ENCODE measurements at regions not wholly inside any gene's neighbourhood (a gene's known extent, or its start where the extent isn't known, plus 50 kb on each side); places are given as distances from the start of the nearest gene placed in this dataset.
"Not testable (repeated sequence)": the region's sequence is repeated elsewhere in the genome, so short reads cannot be mapped to it uniquely, and the experiment has no call there.

DNA sequence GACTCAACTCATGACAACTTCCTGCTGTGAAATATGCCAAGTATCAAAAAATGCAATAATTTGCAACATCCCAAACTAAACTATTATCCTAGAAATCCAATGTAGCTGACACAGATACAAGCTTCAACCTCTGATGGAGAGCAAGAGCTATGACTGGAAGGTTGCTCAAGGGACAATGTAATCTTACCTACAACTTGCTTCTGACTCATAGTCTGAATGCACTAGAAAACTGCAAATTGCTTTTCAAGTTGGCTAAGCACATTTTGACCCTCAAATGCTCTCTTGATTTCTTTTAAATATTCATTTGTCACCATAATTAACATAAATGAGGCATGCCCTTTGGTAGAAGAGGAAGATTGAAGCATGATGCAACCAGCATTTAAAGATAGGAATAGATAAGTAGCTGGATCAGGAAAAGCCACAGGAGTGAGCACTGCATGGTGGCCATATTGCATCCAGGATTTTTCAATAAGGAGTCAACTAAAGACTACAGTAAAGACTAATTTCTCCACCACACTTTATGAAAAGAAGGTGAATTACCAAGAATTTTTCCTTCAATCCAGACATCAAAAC, 630.8 kb upstream of the GBE1 start:
- no peak for ATAC-seq (replicated peaks)
- no peaks in the 10 kb centered on the region for H3K4me1 Mint-ChIP-seq
- H3K27me3 Mint-ChIP-seq = no peaks in the 10 kb centered on the region
- H3K4me3 Mint-ChIP-seq = no peak overlapping the region
- no peaks in the 10 kb centered on the region for H3K36me3 Mint-ChIP-seq (ENCODE audit: low read depth)
- H3K9me3 Mint-ChIP-seq = peaks cover 5% of the 10 kb centered on the region
- H3K27ac Mint-ChIP-seq = no peak overlapping the region

DNA sequence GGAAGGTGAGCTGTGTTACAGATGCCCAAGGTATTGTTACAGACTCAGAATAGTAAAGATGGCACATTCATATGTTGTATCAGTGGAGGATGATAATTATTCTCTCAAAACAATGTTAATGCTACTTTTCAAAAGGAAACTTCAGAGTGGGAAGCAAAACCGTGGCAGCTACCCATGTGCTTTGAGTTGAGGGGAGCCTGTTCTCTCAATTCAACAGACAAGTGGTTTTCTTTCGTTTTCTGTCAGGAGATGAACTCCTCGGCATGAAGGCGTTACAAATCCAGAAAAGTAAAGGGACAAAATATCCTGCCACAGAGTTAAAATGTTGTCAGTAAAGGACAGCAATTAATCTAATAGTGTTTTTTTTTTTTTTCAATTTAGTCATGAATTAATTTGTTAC, 629.4 kb upstream of the GBE1 start:
- no peak overlapping the region for H3K27ac Mint-ChIP-seq
- peaks cover 5% of the 10 kb centered on the region for H3K9me3 Mint-ChIP-seq
- H3K4me3 Mint-ChIP-seq = no peak overlapping the region
- no peaks in the 10 kb centered on the region for H3K4me1 Mint-ChIP-seq
- no peaks in the 10 kb centered on the region for H3K27me3 Mint-ChIP-seq
- no peak for ATAC-seq (replicated peaks)
- no peaks in the 10 kb centered on the region for H3K36me3 Mint-ChIP-seq (ENCODE audit: low read depth)

DNA sequence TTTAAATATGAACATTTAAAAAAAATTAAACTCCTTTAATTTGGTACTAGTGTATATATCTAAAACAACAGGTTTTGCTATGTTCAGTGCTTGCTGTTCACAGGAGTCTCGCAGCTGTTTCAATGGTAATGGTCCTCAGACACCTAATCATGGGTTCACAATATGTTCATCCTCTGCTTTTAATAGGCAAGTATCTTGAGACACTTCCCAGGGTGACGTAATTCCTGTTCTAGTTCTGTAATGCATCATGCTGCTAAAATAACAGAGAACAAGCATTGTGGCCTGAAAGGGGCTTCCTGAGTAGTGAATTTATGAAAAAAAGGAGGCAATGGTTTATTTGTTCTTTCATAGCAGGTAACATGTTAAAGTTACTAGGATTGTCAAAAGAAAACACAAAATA, 625.2 kb upstream of the GBE1 start:
- Mint-ChIP-seq H3K27me3 (no peaks in the 10 kb centered on the region), H3K36me3 (ENCODE audit: low read depth) (no peaks in the 10 kb centered on the region), H3K27ac (no peak overlapping the region), H3K4me1 (no peaks in the 10 kb centered on the region), H3K4me3 (no peak overlapping the region), H3K9me3 (peaks cover 5% of the 10 kb centered on the region)
- ATAC-seq (replicated peaks) = no peak

DNA sequence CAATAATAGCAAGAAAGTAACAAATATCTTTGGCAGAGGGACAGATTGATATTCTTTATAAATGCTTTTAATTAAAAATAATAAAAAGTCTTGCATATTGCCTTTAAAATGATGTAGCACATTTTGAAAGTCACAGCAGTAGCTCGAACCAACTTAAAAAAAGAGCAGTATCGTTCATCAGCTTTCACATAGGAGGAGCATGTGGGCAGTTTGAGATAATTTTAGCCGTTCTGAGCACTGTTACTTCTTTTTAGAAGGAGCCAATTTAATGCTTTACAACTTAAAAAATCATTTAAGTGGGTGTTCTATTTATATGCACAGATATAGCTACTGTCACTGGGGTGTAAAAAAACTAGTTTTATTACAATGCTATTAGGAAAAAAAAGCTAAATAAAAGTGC, 622.7 kb upstream of the GBE1 start:
- H3K9me3 Mint-ChIP-seq = no peaks in the 10 kb centered on the region

DNA sequence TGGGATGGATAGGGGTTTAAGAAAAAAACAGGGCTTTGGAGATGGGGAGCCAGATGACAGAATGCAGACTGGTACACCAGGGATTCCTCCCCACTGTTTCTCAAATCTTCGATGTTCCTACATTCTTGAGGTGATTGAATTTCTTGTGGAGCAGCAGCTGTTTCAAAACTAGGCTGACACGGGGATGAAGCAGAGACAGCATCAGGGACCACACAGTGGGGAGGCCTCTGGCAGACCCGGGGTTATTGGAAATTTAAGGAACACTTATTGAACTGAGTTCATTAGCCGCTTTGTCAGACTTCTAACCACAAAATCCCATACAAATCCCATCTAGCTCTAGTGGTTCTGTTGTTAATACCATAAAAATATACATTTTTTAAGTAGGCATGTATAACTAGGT, 621.4 kb upstream of the GBE1 start:
- Mint-ChIP-seq H3K36me3 (ENCODE audit: low read depth) (no peaks in the 10 kb centered on the region), H3K27ac (no peak overlapping the region), H3K4me3 (no peak overlapping the region), H3K27me3 (no peaks in the 10 kb centered on the region), H3K4me1 (no peaks in the 10 kb centered on the region), H3K9me3 (peaks cover 3% of the 10 kb centered on the region)
- ATAC-seq (replicated peaks) = no peak

More for the DNA sequence above, 622.7 kb upstream of the GBE1 start:
- no peaks in the 10 kb centered on the region for H3K27me3 Mint-ChIP-seq
- H3K4me3 Mint-ChIP-seq = no peak overlapping the region
- no peaks in the 10 kb centered on the region for H3K36me3 Mint-ChIP-seq (ENCODE audit: low read depth)
- ATAC-seq (replicated peaks) = no peak
- H3K27ac Mint-ChIP-seq = no peak overlapping the region
- H3K4me1 Mint-ChIP-seq = no peaks in the 10 kb centered on the region

DNA sequence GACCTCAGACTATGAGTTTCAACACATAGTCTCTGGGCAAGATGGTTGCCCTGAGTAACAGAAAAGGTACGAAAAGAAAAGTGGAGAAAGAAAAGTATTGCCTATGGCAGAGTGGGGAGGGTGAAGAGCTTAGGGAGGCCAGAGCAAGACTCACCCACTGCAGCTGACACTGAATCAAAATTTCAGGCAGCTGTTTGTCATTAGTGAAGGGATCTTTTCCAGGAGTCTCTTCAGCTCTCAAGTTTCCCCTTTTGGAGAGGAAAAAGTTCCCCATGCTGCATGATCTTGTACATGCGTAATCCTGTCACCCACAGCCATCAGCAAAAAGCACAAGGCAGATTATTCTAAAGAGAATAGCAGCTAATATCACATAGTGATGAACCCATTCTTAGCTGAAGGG, 616.9 kb upstream of the GBE1 start:
- Mint-ChIP-seq H3K27me3 (no peaks in the 10 kb centered on the region), H3K27ac (no peak overlapping the region), H3K9me3 (peaks cover 19% of the 10 kb centered on the region), H3K36me3 (ENCODE audit: low read depth) (no peaks in the 10 kb centered on the region), H3K4me1 (no peaks in the 10 kb centered on the region), H3K4me3 (no peak overlapping the region)
- ATAC-seq (replicated peaks) = no peak

DNA sequence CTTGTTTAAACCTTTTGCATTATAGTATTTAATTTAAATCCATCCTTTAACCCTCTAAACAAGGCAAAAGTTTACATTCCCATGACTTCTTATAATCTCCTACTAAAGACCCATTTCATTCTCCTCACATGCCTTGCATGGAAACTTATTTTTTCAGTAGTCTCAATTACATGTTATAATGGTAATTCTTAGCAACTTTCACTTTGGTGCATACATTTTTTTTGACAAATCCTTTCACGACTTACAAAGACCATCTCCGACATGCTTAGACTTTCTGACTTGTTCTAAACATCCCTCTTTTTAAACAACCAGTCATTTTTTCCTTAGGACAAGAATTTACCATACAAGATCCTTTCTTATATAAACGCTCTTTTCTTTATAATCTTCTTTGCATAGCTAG, 615.4 kb upstream of the GBE1 start:
- peaks cover 19% of the 10 kb centered on the region for H3K9me3 Mint-ChIP-seq
- ATAC-seq (replicated peaks) = no peak
- no peaks in the 10 kb centered on the region for H3K27me3 Mint-ChIP-seq
- no peak overlapping the region for H3K4me3 Mint-ChIP-seq
- H3K4me1 Mint-ChIP-seq = no peaks in the 10 kb centered on the region
- H3K27ac Mint-ChIP-seq = no peak overlapping the region
- H3K36me3 Mint-ChIP-seq (ENCODE audit: low read depth) = no peaks in the 10 kb centered on the region

DNA sequence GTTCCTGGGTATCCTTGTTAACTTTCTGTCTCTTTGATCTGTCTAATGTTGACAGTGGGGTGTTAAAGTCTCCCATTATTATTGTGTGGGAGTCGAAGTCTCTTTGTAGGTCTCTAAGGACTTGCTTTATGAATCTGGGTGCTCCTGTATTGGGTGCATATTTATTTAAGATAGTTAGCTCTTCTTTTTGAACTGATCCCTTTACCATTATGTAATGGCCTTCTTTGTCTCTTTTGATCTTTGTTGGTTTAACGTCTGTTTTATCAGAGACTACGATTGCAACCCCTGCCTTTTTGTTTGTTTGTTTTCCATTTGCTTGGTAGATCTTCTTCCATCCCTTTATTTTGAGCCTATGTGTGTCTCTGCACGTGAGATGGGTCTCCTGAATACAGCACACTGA, 612.4 kb upstream of the GBE1 start:
- H3K27me3 Mint-ChIP-seq; ATAC-seq (replicated peaks); H3K4me1 Mint-ChIP-seq; H3K4me3 Mint-ChIP-seq; H3K27ac Mint-ChIP-seq; H3K36me3 Mint-ChIP-seq (ENCODE audit: low read depth): not testable (repeated sequence)
- H3K9me3 Mint-ChIP-seq = peaks cover 19% of the 10 kb centered on the region

DNA sequence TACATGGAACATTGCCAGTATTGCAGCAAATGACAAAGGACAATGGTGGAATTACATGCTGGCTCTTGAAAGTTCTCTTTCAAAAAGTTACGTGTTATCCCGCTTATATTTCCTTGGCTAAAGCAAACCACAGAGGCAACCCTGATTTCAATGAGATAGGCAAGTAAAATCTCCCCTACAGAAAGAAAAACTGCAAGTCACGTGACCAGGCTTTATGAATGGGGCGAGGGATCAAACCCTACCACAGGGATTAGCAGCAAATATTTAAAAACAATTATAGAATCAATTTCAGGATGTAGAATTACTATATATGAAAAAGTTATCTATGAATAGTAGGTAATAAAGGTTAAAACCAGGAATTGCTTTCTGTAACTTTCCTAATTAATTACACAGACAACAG, 603.4 kb upstream of the GBE1 start:
- Mint-ChIP-seq H3K4me3 (no peak overlapping the region), H3K36me3 (ENCODE audit: low read depth) (no peaks in the 10 kb centered on the region), H3K27me3 (no peaks in the 10 kb centered on the region), H3K27ac (no peak overlapping the region), H3K9me3 (peaks cover 8% of the 10 kb centered on the region), H3K4me1 (no peaks in the 10 kb centered on the region)
- no peak for ATAC-seq (replicated peaks)

DNA sequence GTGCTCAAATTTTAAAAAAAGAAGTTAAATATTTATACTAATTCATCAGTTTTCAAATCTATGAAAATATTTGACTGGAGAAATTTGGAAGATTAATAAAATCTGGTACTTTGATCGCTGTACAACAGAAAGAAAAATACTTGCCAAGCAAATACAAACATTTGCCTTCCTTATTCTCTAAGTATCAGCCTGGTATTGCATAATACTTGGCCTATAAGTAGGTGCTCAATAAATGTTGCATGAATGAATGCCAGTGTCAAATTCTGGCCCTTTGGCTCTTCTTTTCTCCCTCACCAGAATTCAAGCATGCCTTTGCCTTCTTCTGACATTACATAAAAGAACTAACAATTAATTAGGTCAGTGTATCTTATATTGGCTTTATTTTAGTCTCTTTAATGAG, 601.7 kb upstream of the GBE1 start:
- H3K27me3 Mint-ChIP-seq = no peaks in the 10 kb centered on the region
- no peak for ATAC-seq (replicated peaks)
- no peak overlapping the region for H3K27ac Mint-ChIP-seq
- no peaks in the 10 kb centered on the region for H3K36me3 Mint-ChIP-seq (ENCODE audit: low read depth)
- H3K9me3 Mint-ChIP-seq = peaks cover 8% of the 10 kb centered on the region
- H3K4me1 Mint-ChIP-seq = no peaks in the 10 kb centered on the region
- H3K4me3 Mint-ChIP-seq = no peak overlapping the region

DNA sequence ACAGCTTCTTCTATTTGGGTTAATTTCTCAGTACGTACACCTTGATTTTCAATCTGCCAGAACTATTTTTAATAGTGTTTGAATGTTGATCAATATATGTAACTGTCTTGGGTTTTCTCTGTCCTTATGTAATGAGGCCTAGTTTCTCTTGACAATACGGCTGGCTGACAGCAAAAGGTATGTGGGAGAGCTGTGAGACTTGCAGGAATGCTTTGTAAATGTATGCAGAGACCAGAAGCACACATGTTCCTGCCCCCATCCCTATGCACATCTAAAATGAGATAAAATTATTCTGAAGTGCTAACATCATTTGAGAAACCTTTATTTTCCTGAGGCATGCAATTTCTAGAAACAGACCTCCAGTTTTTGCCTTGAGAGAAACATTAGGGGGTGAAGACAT, 593.8 kb upstream of the GBE1 start:
- H3K4me3 Mint-ChIP-seq = no peak overlapping the region
- no peak for ATAC-seq (replicated peaks)
- no peaks in the 10 kb centered on the region for H3K27me3 Mint-ChIP-seq
- peaks cover 5% of the 10 kb centered on the region for H3K9me3 Mint-ChIP-seq
- no peaks in the 10 kb centered on the region for H3K36me3 Mint-ChIP-seq (ENCODE audit: low read depth)
- H3K27ac Mint-ChIP-seq = no peak overlapping the region
- no peaks in the 10 kb centered on the region for H3K4me1 Mint-ChIP-seq

DNA sequence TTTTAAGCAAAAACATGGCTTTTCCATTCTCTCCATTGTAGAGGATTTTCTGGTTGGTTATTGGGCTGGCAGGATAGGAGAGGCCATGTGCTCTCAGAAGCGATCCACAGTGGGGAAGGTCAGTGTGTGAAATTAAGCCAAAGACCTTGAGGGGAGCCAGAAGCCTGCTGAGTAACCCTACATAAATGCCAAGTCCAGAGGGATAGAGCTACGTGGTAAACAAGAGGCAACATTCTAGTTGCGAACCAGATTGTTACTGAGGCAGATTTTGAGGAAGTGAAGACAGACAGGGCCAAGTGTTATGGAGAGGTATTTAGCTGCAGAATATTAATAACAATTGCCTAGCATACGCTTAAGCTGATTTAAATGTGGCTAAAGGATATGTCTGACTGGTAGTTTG, 592.8 kb upstream of the GBE1 start:
- Mint-ChIP-seq H3K4me3 (no peak overlapping the region), H3K27ac (no peak overlapping the region)

DNA sequence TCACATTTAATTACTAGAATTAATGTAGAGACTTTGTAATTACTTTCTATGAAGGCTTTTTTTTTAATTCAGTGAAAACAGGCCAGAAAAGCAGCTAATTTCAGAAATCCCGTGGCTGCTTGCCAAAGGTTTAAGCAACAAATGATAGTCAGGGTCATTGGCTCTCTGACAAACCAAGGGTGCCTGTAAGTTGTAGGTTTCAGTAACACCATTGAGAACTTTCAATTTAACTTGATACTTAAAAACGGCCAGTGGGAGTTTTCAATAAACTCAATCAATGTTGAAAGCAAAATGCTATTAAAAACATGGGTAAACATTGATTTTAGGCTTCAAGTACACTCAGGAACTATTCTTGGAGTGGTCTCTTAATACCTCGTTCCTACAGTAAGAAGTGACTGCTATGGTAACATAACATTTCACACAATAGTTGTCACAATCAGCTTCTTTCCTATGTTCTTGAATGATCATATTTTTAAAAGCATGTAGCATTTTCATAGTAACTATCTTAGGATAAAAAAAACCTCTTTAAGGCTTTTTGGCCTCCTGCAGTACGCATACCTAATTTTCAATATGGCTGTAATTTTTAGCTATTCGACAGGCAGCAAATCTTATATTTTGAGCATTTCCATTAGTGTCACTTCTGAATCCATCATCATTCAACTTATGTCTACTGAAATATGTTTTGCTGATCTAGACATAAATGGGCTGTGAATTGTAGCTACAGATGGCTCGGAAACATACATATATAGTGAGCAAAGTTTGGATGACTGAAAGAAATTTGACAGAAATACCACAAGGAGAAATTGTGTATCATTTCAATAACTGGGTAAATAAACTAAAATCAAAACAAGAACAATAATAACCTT, 592.1 kb upstream of the GBE1 start:
- Mint-ChIP-seq H3K36me3 (ENCODE audit: low read depth) (no peaks in the 10 kb centered on the region), H3K27me3 (no peaks in the 10 kb centered on the region), H3K27ac (no peak overlapping the region), H3K4me1 (no peaks in the 10 kb centered on the region), H3K9me3 (peaks cover 5% of the 10 kb centered on the region), H3K4me3 (no peak overlapping the region)
- no peak for ATAC-seq (replicated peaks)

More for the DNA sequence above, 592.8 kb upstream of the GBE1 start:
- H3K27me3 Mint-ChIP-seq = no peaks in the 10 kb centered on the region
- H3K9me3 Mint-ChIP-seq = peaks cover 5% of the 10 kb centered on the region
- no peaks in the 10 kb centered on the region for H3K4me1 Mint-ChIP-seq
- no peaks in the 10 kb centered on the region for H3K36me3 Mint-ChIP-seq (ENCODE audit: low read depth)
- no peak for ATAC-seq (replicated peaks)

DNA sequence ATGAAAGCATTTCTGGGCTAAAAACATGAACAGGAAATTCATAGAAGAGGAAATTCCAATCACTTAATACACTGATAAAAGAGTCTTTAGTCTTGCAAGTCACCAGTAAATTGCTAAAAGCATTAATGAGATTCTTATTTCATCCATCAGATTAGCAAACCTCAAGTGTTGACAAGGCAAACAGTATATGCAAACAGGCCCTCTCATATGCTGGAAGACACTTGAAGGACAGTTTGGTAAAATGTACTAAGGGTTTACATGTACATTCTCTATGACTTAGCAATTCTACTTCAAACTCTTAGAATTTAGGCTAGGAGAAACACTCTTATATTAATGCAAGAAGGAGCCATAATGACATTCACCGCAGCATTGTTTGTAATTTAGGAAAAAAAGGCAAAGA, 586.1 kb upstream of the GBE1 start:
- H3K4me1 Mint-ChIP-seq = no peaks in the 10 kb centered on the region
- no peaks in the 10 kb centered on the region for H3K27me3 Mint-ChIP-seq
- no peaks in the 10 kb centered on the region for H3K36me3 Mint-ChIP-seq (ENCODE audit: low read depth)
- peaks cover 10% of the 10 kb centered on the region for H3K9me3 Mint-ChIP-seq
- no peak overlapping the region for H3K4me3 Mint-ChIP-seq
- ATAC-seq (replicated peaks) = no peak
- H3K27ac Mint-ChIP-seq = no peak overlapping the region

DNA sequence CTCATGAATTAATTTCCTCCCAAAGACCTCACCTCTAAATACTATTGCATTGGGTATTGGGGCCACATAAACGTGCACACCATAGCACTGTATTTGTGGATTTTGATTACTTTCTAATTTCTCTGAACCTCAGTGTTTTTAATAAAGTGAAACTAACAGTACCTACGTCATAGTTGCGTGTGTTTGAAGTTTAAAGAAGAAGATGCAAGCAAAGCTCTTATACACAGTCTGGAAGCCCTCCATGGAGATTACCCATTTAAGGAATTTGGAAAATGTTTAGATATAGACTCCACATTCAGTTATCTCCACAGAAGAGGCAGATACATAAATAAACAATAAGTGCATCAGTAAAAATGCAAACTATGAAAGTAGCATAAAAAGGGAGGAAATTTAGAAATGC, 581.1 kb upstream of the GBE1 start:
- no peak overlapping the region for H3K27ac Mint-ChIP-seq
- no peak for ATAC-seq (replicated peaks)
- H3K4me3 Mint-ChIP-seq = no peak overlapping the region
- peaks cover 5% of the 10 kb centered on the region for H3K9me3 Mint-ChIP-seq
- no peaks in the 10 kb centered on the region for H3K27me3 Mint-ChIP-seq
- no peaks in the 10 kb centered on the region for H3K4me1 Mint-ChIP-seq
- no peaks in the 10 kb centered on the region for H3K36me3 Mint-ChIP-seq (ENCODE audit: low read depth)
